ENCODE measurements at regions not wholly inside any gene's neighbourhood (a gene's known extent, or its start where the extent isn't known, plus 50 kb on each side); places are given as distances from the start of the nearest gene placed in this dataset.

GRCh38 chr2:67566285-67566684 is 169.2 kb downstream of the ETAA1 start:
- peaks cover 3% of the 10 kb centered on the region for H3K4me1 Mint-ChIP-seq (ENCODE audit: low read depth, unreplicated experiment)
- intact Hi-C loops (cut with micrococcal nuclease; ENCODE audit: unreplicated experiment) = no loop called here

GRCh38 chr2:67566958-67567635 is 170.0 kb downstream of the ETAA1 start:
- H3K4me3 ChIP-seq (ENCODE audit: low read depth, low read length) = no peak overlapping the region
- DNase-seq = no peak
- Mint-ChIP-seq H3K36me3 (ENCODE audit: insufficient read depth, unreplicated experiment) (no peaks in the 10 kb centered on the region), H3K9me3 (ENCODE audit: unreplicated experiment) (peaks cover 9% of the 10 kb centered on the region), H3K4me3 (ENCODE audit: unreplicated experiment) (no peak overlapping the region), H3K27ac (ENCODE audit: unreplicated experiment) (no peak overlapping the region), H3K27me3 (ENCODE audit: insufficient read depth, unreplicated experiment) (peaks cover 3% of the 10 kb centered on the region), H3K4me1 (ENCODE audit: low read depth, unreplicated experiment) (no peaks in the 10 kb centered on the region)
- H3K4me1 ChIP-seq = no peaks in the 10 kb centered on the region; the same call in 1 of the 2 replicates
- ChIA-PET CTCF (no interaction called here), POLR2A (no interaction called here)
- no peaks in the 10 kb centered on the region for H3K27me3 ChIP-seq (replicated peaks; ENCODE audit: control insufficient read depth, insufficient read depth, low read length)
- intact Hi-C loops (cut with micrococcal nuclease; ENCODE audit: unreplicated experiment) = no loop called here
- H3K9me3 ChIP-seq = no peaks in the 10 kb centered on the region
- BruUV-seq (replicated peaks) = no TSS peak
- TF ChIP-seq, protein P1, sequence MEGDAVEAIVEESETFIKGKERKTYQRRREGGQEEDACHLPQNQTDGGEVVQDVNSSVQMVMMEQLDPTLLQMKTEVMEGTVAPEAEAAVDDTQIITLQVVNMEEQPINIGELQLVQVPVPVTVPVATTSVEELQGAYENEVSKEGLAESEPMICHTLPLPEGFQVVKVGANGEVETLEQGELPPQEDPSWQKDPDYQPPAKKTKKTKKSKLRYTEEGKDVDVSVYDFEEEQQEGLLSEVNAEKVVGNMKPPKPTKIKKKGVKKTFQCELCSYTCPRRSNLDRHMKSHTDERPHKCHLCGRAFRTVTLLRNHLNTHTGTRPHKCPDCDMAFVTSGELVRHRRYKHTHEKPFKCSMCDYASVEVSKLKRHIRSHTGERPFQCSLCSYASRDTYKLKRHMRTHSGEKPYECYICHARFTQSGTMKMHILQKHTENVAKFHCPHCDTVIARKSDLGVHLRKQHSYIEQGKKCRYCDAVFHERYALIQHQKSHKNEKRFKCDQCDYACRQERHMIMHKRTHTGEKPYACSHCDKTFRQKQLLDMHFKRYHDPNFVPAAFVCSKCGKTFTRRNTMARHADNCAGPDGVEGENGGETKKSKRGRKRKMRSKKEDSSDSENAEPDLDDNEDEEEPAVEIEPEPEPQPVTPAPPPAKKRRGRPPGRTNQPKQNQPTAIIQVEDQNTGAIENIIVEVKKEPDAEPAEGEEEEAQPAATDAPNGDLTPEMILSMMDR (IDR thresholded peaks at IDR 0.05; ENCODE audit: insufficient read depth in 1 of 2, low read depth in 1 of 2, low read length in 1 of 2, severe bottlenecking in 1 of 2, unreplicated experiment in 1 of 2) = no peak
- no peaks in the 10 kb centered on the region for H3K36me3 ChIP-seq (ENCODE audit: control insufficient read depth, insufficient read depth, low read length)

More at GRCh38 chr2:67566285-67566684, 169.2 kb downstream of the ETAA1 start:
- TF ChIP-seq, protein P1 (IDR thresholded peaks at IDR 0.05; ENCODE audit: insufficient read depth in 1 of 2, low read depth in 1 of 2, low read length in 1 of 2, severe bottlenecking in 1 of 2, unreplicated experiment in 1 of 2) = no peak
- Histone ChIP-seq H3K27me3 (replicated peaks; ENCODE audit: control insufficient read depth, insufficient read depth, low read length) (no peaks in the 10 kb centered on the region), H3K9me3 (no peaks in the 10 kb centered on the region), H3K4me1 (0 out of 2 replicates have a peak, but pooled peaks cover 3% of the 10 kb centered on the region), H3K36me3 (ENCODE audit: control insufficient read depth, insufficient read depth, low read length) (no peaks in the 10 kb centered on the region), H3K4me3 (ENCODE audit: low read depth, low read length) (no peak overlapping the region)
- Mint-ChIP-seq H3K27ac (ENCODE audit: unreplicated experiment) (no peak overlapping the region), H3K27me3 (ENCODE audit: insufficient read depth, unreplicated experiment) (peaks cover 3% of the 10 kb centered on the region), H3K36me3 (ENCODE audit: insufficient read depth, unreplicated experiment) (no peaks in the 10 kb centered on the region), H3K9me3 (ENCODE audit: unreplicated experiment) (peaks cover 9% of the 10 kb centered on the region), H3K4me3 (ENCODE audit: unreplicated experiment) (no peak overlapping the region)
- POLR2A ChIA-PET = no interaction called here
- no TSS peak for BruUV-seq (replicated peaks)
- no peak for DNase-seq
- CTCF ChIA-PET = no interaction called here

DNA sequence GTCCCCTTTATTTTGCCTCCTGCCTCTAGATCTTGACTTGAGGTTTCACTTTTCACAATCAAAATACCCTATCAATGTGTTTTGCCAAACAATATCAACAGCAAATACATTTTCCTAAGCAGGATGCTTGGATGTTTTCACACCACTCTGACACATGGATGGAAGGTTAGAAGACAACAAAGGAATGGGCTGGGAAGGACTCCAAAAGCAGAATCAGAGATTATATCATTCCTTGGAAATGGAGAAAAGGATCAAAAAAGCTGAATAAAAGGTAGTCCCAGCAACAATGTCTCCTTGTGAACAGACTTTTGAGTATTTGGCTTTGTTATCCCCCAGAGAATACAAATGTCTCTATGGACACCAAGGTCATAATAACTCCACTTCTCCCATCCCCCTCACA is 170.8 kb downstream of the ETAA1 start:
- Mint-ChIP-seq H3K36me3 (ENCODE audit: insufficient read depth, unreplicated experiment) (no peaks in the 10 kb centered on the region), H3K4me3 (ENCODE audit: unreplicated experiment) (no peak overlapping the region), H3K9me3 (ENCODE audit: unreplicated experiment) (peaks cover 9% of the 10 kb centered on the region), H3K4me1 (ENCODE audit: low read depth, unreplicated experiment) (no peaks in the 10 kb centered on the region), H3K27ac (ENCODE audit: unreplicated experiment) (no peak overlapping the region), H3K27me3 (ENCODE audit: insufficient read depth, unreplicated experiment) (peaks cover 3% of the 10 kb centered on the region)
- TF ChIP-seq, protein P1 (IDR thresholded peaks at IDR 0.05; ENCODE audit: insufficient read depth in 1 of 2, low read depth in 1 of 2, low read length in 1 of 2, severe bottlenecking in 1 of 2, unreplicated experiment in 1 of 2) = no peak
- Histone ChIP-seq H3K4me3 (ENCODE audit: low read depth, low read length) (no peak overlapping the region), H3K4me1 (no peaks in the 10 kb centered on the region; the same call in 1 of the 2 replicates), H3K27me3 (replicated peaks; ENCODE audit: control insufficient read depth, insufficient read depth, low read length) (no peaks in the 10 kb centered on the region), H3K36me3 (ENCODE audit: control insufficient read depth, insufficient read depth, low read length) (no peaks in the 10 kb centered on the region), H3K9me3 (no peaks in the 10 kb centered on the region)
- BruUV-seq (replicated peaks) = no TSS peak
- no peak for DNase-seq
- POLR2A ChIA-PET = no interaction called here
- CTCF ChIA-PET = no interaction called here
- intact Hi-C loops (cut with micrococcal nuclease; ENCODE audit: unreplicated experiment) = no loop called here
